HG02763 (cell line): ENCODE measurements at regions not wholly inside any gene's neighbourhood (a gene's known extent, or its start where the extent isn't known, plus 50 kb on each side); places are given as distances from the start of the nearest gene placed in this dataset.
"Not testable (repeated sequence)": the region's sequence is repeated elsewhere in the genome, so short reads cannot be mapped to it uniquely, and the experiment has no call there.

Experiments used
- ATAC-seq: cut with Tn5 transposase; IDR thresholded peaks from one replicate; pipeline ENCODE4 v1.9.1; 2021; ENCODE audit warnings: mild to moderate bottlenecking, moderate library complexity; ENCODE audit not compliant: unreplicated experiment

GRCh38 chr7:119758254-119758653 is 514.7 kb upstream of the KCND2 start:
- ATAC-seq: no peak

DNA sequence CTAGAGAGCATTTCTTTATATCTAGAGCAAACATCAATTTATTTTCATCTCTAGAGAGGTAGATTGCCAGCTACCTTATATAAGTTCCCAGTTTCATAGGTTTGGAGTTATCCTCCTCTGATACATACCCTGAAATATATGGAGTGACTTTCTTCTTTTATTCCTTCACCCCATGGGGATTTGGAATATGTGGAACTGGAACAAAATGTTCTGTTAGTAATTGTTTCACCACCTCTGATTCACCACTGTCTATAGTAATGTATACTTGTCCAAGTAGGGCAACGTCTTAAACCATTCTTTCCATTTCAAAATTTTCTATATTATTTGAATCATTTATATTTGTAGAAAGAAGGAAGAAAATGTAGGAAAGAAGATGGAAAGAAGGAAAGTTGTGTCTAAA is 511.2 kb upstream of the KCND2 start:
- ATAC-seq: no peak

DNA sequence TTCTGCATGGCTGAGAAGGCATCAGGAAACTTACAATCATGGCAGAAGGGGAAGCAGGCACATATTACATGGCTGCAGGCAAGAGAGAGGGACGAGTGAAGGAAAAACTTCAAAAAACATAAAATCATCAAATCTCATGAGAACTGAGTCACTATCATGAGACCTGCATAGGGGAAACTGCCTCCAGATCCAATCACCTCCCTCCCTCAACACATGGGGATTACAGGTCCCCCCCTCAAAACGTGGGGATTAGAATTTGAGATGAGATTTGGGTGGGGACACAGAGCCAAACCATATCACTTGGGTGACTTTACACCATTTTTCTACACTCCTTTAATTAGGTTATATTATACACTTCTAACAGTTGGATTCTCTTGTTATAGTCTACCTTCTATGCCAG is 490.7 kb upstream of the KCND2 start:
- no peak for ATAC-seq

DNA sequence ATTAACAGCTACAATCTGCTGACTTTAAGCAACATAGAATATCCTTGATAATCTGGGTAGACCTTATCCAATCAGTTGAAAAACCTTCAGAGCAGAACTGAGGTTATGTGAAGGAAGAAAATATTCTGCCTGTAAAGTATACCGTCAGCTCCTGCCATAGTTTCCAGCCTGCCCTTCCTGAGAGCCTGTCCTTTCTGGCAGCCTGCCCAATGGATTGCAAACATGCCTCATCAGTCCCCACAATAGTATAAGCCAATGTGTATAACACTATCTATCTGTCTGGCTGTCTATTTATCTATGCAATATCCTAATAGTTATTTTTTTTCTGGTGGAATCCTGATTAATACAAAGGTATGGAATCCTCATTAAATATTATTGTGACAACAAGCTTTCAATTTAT is 489.2 kb upstream of the KCND2 start:
- no peak for ATAC-seq

GRCh38 chr7:119802147-119802546 is 470.8 kb upstream of the KCND2 start:
- no peak for ATAC-seq

DNA sequence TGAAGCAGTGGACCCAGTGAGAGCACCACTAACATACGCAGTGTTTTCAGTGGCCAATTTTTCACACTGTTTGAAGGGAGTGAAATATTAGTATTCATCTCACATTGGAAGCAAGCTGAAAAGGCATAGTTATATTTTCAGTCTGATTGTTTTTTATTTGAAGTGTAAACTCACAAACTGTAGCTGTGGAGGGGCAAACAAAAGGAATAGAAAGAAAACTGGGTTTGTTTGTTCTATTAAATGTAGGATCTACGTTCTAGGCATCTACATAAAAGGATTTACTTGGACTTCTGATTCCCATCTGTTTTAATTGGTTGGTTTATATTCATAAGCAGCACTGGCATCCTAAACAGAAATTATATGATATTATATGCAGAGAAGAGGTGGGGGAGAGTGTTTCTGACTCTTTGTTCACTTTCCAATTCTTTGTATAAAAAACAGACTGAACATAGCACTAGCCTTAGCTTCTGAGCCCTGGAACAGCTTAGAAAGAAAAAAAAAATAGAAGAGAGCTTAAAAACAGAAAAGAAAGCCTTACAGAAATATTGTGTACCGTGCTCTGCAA is 447.8 kb upstream of the KCND2 start:
- ATAC-seq: no peak

DNA sequence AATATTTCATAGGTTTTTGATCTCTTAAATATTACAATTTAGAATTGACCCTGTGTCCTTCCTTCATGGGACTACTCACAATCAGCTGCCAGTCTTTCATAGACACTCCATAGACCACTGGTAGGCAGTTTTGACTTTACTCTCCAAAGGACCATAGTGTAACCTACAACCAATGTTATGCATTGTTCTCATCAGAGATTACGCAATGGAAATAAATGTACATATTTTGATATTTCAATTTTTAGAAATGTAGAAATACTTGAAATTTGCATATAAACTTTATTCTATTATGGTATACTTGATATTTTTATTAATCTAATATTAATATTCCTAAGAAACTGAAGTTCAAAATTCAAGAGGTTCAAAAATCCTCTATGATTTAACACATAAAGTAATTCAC is 446.4 kb upstream of the KCND2 start:
- ATAC-seq: no peak

DNA sequence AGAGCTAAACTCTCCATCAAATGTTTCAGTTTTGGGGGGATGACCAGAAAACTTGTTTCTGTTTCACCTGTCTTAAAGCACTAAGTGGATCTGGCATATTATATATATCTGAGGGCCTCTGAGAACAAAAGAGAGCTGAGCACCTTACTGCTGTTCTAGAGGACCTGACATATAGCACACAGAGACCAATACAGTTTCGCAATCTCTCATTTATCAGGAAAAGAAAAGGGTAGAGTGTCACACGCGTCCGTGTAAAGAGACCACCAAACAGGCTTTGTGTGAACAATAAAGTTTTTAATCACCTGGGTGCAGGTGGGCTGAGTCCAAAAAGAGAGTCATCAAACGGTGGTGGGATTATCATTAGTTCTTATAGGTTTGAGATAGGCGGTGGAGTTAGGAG is 434.5 kb upstream of the KCND2 start:
- no peak for ATAC-seq

DNA sequence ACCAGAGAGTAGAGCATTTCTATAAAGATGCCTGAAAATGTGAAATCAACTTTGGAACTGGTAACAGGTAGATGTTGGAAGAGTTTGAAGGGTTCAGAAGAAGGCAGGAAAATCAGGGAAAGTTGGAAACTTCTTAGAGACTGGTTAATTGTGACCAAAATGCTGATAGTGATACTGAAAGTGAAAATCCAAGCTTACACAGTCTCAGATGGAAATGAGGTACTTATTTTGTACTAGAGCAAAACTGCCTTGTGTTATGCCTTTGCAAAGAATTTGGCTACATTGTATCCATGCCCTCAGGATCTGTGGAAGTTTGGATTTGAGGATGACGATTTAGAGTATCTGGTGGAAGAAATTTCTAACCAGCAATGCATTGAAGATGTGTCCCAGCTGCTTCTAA is 430.6 kb upstream of the KCND2 start:
- ATAC-seq: no peak

DNA sequence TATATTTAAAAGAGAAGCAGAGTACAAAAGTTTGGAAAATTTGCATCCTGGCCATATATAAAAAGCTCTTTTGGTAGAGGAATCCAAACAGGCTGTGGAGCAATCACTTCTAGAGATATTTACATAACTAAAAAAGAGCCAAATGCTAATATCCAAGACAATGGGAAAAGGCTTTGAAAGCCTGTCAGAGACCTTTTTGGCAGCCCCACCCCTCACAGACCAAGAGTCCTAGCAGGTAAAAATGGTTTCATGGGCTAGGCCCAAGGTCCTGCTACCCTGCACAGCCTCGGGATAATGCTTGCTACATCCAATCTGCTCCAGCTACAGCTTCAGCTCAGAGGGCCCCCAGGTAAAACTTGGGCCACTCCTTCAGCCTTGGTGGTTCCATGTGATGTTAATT is 430.2 kb upstream of the KCND2 start:
- ATAC-seq: no peak

GRCh38 chr7:119861385-119861784 is 411.6 kb upstream of the KCND2 start:
- no peak for ATAC-seq

- ATAC-seq: no peak
Measured at GRCh38 chr7:119868387-119868786, 404.6 kb upstream of the KCND2 start.

GRCh38 chr7:119879835-119880234 is 393.1 kb upstream of the KCND2 start:
- ATAC-seq: no peak

DNA sequence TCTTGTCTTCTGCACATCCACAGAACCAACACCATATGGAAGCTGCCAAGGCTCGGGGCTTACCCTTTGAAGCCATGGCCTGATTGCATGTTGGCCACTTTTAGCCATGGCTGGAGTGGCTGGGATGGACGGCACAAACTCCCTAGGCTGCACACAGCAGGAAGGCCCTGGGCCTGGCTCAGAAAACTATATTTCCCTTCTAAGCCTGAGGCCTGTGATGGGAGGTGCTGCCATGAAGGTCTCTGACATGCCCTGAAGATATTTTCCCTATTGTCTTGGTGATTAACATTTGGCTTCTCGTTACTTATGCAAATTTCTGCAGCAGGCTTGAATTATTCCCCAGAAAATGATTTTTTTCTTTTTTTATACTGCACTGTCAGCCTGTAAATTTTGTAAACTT is 387.0 kb upstream of the KCND2 start:
- no peak for ATAC-seq

- not testable (repeated sequence) for ATAC-seq
Measured at GRCh38 chr7:119886525-119886924, 386.4 kb upstream of the KCND2 start.

- no peak for ATAC-seq
Measured at GRCh38 chr7:119888251-119888650, 384.7 kb upstream of the KCND2 start.

DNA sequence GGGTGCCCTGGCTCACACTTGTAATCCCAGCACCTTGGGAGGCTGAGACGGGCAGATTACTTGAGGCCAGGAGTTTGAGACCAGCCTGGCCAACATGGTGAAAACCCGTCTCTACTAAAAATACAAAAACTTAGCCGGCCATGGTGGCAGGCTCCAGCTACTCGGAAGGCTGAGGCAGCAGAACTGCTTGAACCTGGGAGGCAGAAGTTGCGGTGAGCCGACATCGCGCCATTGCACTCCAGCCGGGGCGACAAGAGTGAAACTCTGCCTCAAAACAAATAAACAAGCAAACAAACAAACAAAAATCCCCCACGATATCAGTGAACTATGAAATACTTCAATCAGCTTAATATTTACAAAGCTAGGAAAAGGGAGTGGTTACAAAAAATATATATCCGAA is 382.3 kb upstream of the KCND2 start:
- ATAC-seq: no peak

DNA sequence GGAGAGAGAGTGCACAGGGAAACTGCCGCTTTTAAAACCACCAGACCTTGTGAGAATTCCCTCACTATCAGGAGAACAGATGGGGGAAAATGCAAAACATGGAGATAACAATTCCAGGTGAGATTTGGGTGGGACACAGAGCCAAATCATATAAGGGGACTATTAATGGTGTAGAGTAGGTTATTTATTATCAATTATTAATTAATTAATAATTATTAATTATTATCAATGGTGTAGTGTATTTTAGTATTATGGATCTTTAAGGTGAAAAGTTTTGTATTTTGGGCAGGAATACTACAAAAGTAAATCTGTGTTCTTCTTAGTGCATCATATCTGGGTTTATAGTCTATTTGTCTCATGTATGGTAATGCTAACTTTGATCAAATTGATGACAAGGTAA is 377.7 kb upstream of the KCND2 start:
- ATAC-seq: no peak

DNA sequence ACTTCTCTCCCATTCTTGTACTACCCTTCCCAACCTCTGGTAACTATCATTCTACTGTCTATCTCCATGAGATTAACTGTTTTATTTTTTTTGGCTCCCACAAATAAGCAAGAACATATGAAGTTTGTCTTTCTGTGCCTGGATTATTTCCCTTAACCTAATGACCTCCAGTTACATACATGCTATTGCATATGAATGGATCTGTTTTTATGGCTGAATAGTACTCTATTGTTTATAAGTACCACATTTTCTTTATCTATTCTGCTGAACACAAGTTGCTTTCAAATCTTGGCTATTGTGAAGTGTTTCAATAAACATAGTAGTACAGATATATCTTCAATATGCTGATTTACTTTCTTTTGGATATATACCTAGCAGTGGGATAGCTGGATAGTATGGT is 376.6 kb upstream of the KCND2 start:
- ATAC-seq: no peak

GRCh38 chr7:119900996-119901672 is 371.8 kb upstream of the KCND2 start:
- no peak for ATAC-seq

- no peak for ATAC-seq
Measured at GRCh38 chr7:119903085-119903484, 369.9 kb upstream of the KCND2 start.

DNA sequence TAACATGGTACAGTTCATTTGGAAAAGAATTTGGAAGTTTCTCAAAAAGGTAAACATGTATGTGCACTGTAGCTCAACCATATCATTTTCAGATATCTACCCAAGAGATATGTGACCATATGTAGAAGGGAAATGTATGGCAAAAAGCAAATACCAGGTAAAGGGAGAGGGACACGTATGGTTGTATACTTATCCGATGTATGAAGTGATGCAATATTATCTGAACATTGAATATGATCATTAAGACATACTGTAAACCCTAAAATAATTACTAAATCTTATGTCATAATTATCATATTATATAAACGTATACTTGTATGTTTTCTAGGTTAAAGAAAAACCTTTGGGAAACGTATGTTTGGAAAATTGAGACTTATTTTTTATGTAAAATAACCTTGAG is 367.5 kb upstream of the KCND2 start:
- ATAC-seq: no peak

DNA sequence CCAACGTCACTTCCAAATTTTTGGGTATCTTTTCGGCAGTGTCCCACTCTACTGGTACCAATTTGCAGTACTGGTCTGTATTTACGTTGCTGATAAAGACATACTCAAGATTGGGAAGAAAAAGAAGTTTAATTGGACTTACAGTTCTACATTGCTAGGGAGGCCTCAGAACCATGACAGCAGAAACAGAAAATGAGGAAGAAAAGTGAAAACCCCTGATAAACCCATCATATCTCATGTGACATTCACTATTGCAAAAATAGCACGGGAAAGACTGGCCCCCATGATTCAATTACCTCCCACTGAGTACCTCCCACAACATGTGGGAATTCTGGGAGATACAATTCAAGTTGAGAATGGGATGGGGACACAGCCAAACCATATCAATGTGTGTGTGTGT is 364.0 kb upstream of the KCND2 start:
- no peak for ATAC-seq
